ENCODE measurements at regions not wholly inside any gene's neighbourhood (a gene's known extent, or its start where the extent isn't known, plus 50 kb on each side); places are given as distances from the start of the nearest gene placed in this dataset.

DNA sequence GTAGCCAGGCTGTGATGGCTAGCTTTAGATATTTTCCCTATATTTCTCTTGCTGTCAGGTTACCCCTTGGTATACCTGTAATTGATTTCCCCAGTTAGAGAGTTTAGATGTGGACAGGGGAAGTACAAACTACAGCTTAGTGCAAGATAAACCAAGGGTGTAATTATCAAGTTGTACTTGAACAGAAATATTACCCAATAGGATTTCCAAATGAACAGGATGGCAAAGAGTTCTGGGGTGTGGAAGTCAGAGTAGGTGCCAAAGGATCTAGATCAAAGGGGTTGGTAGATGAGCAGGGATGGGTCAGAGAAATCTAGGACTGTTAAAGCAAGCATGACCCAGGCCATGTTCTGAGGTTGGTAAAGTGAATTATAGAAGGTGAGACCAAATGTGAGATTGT is 585.2 kb downstream of the CCDC85A start:
- Histone ChIP-seq H3K4me3 (no peak overlapping the region), H3K36me3 (no peaks in the 10 kb centered on the region), H3K9me3 (peaks cover 0 to 2% (median 0%) of the 10 kb centered on the region in 4 donors), H3K4me1 (peaks cover 0 to 24% (median 10%) of the 10 kb centered on the region in 4 donors), H3K27me3 (no peaks in the 10 kb centered on the region), H3K27ac (peak overlapping the region in 2 of 3 donors; percentile 78)
- peak; percentile 86 to 98 (median 95) for ATAC-seq
- DNase-seq = no peak
- intact Hi-C loops (cut with DNase I) = no loop called here
- TF ChIP-seq POLR2A (IDR thresholded peaks at IDR 0.05) = no peak
- TF ChIP-seq, protein P1, sequence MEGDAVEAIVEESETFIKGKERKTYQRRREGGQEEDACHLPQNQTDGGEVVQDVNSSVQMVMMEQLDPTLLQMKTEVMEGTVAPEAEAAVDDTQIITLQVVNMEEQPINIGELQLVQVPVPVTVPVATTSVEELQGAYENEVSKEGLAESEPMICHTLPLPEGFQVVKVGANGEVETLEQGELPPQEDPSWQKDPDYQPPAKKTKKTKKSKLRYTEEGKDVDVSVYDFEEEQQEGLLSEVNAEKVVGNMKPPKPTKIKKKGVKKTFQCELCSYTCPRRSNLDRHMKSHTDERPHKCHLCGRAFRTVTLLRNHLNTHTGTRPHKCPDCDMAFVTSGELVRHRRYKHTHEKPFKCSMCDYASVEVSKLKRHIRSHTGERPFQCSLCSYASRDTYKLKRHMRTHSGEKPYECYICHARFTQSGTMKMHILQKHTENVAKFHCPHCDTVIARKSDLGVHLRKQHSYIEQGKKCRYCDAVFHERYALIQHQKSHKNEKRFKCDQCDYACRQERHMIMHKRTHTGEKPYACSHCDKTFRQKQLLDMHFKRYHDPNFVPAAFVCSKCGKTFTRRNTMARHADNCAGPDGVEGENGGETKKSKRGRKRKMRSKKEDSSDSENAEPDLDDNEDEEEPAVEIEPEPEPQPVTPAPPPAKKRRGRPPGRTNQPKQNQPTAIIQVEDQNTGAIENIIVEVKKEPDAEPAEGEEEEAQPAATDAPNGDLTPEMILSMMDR (IDR thresholded peaks at IDR 0.05) = no peak

DNA sequence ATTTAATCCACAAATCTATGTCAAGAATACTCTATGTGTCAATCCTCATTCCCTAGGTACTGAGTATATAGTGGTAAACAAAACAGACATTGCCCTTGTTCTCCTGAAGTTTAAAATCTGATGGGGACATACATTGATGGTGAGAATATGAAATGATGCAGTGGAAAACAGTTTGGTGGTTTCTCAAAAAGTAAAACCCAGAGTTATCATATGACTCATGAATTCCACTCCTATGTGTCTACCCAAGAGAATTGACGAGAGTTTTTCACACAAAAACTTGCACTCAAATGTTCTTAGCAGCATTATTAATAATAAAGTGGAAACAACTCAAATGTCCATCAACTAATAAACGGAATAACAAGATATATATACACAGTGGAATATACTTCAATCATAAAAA is 586.7 kb downstream of the CCDC85A start:
- Histone ChIP-seq H3K4me3 (no peak overlapping the region), H3K36me3 (no peaks in the 10 kb centered on the region), H3K4me1 (peaks cover 0 to 15% (median 6%) of the 10 kb centered on the region in 4 donors), H3K27me3 (no peaks in the 10 kb centered on the region), H3K9me3 (peaks cover 0 to 2% (median 0%) of the 10 kb centered on the region in 4 donors), H3K27ac (no peak overlapping the region)
- DNase-seq = no peak
- ATAC-seq = no peak
- 44% methylated on average over 2 of the region's 2 CpGs for WGBS (ENCODE audit: insufficient coverage, low coverage, low lambda C conversion rate, missing lambda C conversion rate)
- no peak for TF ChIP-seq POLR2A (IDR thresholded peaks at IDR 0.05)
- TF ChIP-seq, protein P1 (IDR thresholded peaks at IDR 0.05) = no peak
- intact Hi-C loops (cut with DNase I) = no loop called here

GRCh38 chr2:56784046-56784445 is 600.3 kb downstream of the CCDC85A start:
- intact Hi-C loops (cut with DNase I) = no loop called here
- ATAC-seq = no peak

GRCh38 chr2:56801214-56801613 is 617.4 kb downstream of the CCDC85A start:
- 73% methylated on average over 2 of the region's 2 CpGs for WGBS (ENCODE audit: insufficient coverage, low coverage, low lambda C conversion rate, missing lambda C conversion rate)
- TF ChIP-seq, protein P1 (IDR thresholded peaks at IDR 0.05) = no peak
- no peak for TF ChIP-seq POLR2A (IDR thresholded peaks at IDR 0.05)
- intact Hi-C loops (cut with DNase I) = no loop called here

More at GRCh38 chr2:56784046-56784445, 600.3 kb downstream of the CCDC85A start:
- H3K36me3 ChIP-seq = no peaks in the 10 kb centered on the region
- DNase-seq = no peak
- no peak overlapping the region for H3K27ac ChIP-seq
- H3K9me3 ChIP-seq = no peaks in the 10 kb centered on the region
- no peak overlapping the region for H3K4me3 ChIP-seq
- TF ChIP-seq, protein P1 (IDR thresholded peaks at IDR 0.05) = no peak
- no peak for TF ChIP-seq POLR2A (IDR thresholded peaks at IDR 0.05)
- WGBS (ENCODE audit: insufficient coverage, low coverage, low lambda C conversion rate, missing lambda C conversion rate) = 61% methylated on average over 3 of the region's 3 CpGs
- no peaks in the 10 kb centered on the region for H3K4me1 ChIP-seq
- no peaks in the 10 kb centered on the region for H3K27me3 ChIP-seq

GRCh38 chr2:56801770-56802169 is 618.0 kb downstream of the CCDC85A start:
- no peak overlapping the region for H3K4me3 ChIP-seq
- H3K4me1 ChIP-seq = peaks cover 0 to 16% (median 0%) of the 10 kb centered on the region in 4 donors
- peak overlapping the region in 2 of 3 donors; percentile 19 to 31 for H3K27ac ChIP-seq
- H3K27me3 ChIP-seq = no peaks in the 10 kb centered on the region
- no peaks in the 10 kb centered on the region for H3K36me3 ChIP-seq
- WGBS (ENCODE audit: insufficient coverage, low coverage, low lambda C conversion rate, missing lambda C conversion rate) = 62% methylated on average over 3 of the region's 3 CpGs
- intact Hi-C loops (cut with DNase I) = no loop called here
- no peak for TF ChIP-seq POLR2A (IDR thresholded peaks at IDR 0.05)
- TF ChIP-seq, protein P1 (IDR thresholded peaks at IDR 0.05) = no peak
- no peak for DNase-seq
- ATAC-seq = peak in 1 of 4 donors; percentile 15
- no peaks in the 10 kb centered on the region for H3K9me3 ChIP-seq

More at GRCh38 chr2:56801214-56801613, 617.4 kb downstream of the CCDC85A start:
- Histone ChIP-seq H3K4me3 (no peak overlapping the region), H3K9me3 (no peaks in the 10 kb centered on the region), H3K27ac (peak overlapping the region in 2 of 3 donors; percentile 19 to 31), H3K4me1 (peaks cover 0 to 16% (median 0%) of the 10 kb centered on the region in 4 donors), H3K27me3 (no peaks in the 10 kb centered on the region), H3K36me3 (no peaks in the 10 kb centered on the region)
- no peak for DNase-seq
- ATAC-seq = peak; percentile 68 to 95 (median 88)
